Lung microvascular endothelial cell (primary cell): ENCODE measurements at regions not wholly inside any gene's neighbourhood (a gene's known extent, or its start where the extent isn't known, plus 50 kb on each side); places are given as distances from the start of the nearest gene placed in this dataset.
A peak's percentile ranks its signal among the peaks of the same experiment; 100 is the strongest.
"Not testable (repeated sequence)": the region's sequence is repeated elsewhere in the genome, so short reads cannot be mapped to it uniquely, and the experiment has no call there.

Source experiments
- DNase-seq, 2 donors: peaks; one replicate each; pipeline versions ENCODE4 v3.0.0 to v3.0.0-alpha.2; 2010; ENCODE audit warnings: low read depth in 2 of 2

GRCh38 chr21:41567901-41568510 lies 60.0 kb upstream of the TMPRSS2 start:
- DNase-seq, result no peak

- DNase-seq, result not testable (repeated sequence)
Measured at GRCh38 chr21:41567237-41567636, 59.3 kb upstream of the TMPRSS2 start.

- no peak for DNase-seq
Measured at GRCh38 chr21:41566500-41567014, 58.6 kb upstream of the TMPRSS2 start.

- DNase-seq, result no peak
Measured at GRCh38 chr21:41565550-41565949, 57.6 kb upstream of the TMPRSS2 start.

- peak; percentile 78 for DNase-seq
Measured at GRCh38 chr21:41564871-41565274, 56.9 kb upstream of the TMPRSS2 start.

GRCh38 chr21:41562101-41563000 lies 54.4 kb upstream of the TMPRSS2 start:
- no peak for DNase-seq

GRCh38 chr21:41561701-41562100 lies 53.7 kb upstream of the TMPRSS2 start:
- no peak for DNase-seq

GRCh38 chr21:41560661-41561158 lies 52.8 kb upstream of the TMPRSS2 start:
- DNase-seq, result no peak

GRCh38 chr21:41559658-41560631 lies 52.0 kb upstream of the TMPRSS2 start:
- DNase-seq, result peak in 1 of 2 donors; percentile 34

GRCh38 chr21:41558842-41559241 lies 50.9 kb upstream of the TMPRSS2 start:
- no peak for DNase-seq

GRCh38 chr21:41557884-41558283 lies 49.9 kb upstream of the TMPRSS2 start:
- no peak for DNase-seq
